ENCODE measurements at regions not wholly inside any gene's neighbourhood (a gene's known extent, or its start where the extent isn't known, plus 50 kb on each side); places are given as distances from the start of the nearest gene placed in this dataset.

GRCh38 chr15:46121441-46121840, 486.6 kb downstream of the SQOR start:
- no peak for DNase-seq

- DNase-seq = no peak
Measured at GRCh38 chr15:46126581-46126980, 491.8 kb downstream of the SQOR start.

- no peak for DNase-seq
Measured at GRCh38 chr15:46127361-46127874, 492.6 kb downstream of the SQOR start.

GRCh38 chr15:46129145-46129544, 494.3 kb downstream of the SQOR start:
- DNase-seq = no peak

GRCh38 chr15:46131876-46132275, 497.0 kb downstream of the SQOR start:
- no peak for DNase-seq

GRCh38 chr15:46137443-46137842, 502.6 kb downstream of the SQOR start:
- DNase-seq = no peak

- DNase-seq = no peak
Measured at GRCh38 chr15:46146002-46146401, 511.2 kb downstream of the SQOR start.

- DNase-seq = no peak
Measured at GRCh38 chr15:46146915-46147314, 512.1 kb downstream of the SQOR start.

GRCh38 chr15:46151786-46152185, 517.0 kb downstream of the SQOR start:
- no peak for DNase-seq

GRCh38 chr15:46166750-46167149, 531.9 kb downstream of the SQOR start:
- DNase-seq = no peak

GRCh38 chr15:46170326-46170725, 535.5 kb downstream of the SQOR start:
- no peak for DNase-seq

- DNase-seq = no peak
Measured at GRCh38 chr15:46174122-46174521, 539.3 kb downstream of the SQOR start.

GRCh38 chr15:46177219-46177618, 542.4 kb downstream of the SQOR start:
- no peak for DNase-seq

- no peak for DNase-seq
Measured at GRCh38 chr15:46178138-46178537, 543.3 kb downstream of the SQOR start.

GRCh38 chr15:46207341-46207740, 572.5 kb downstream of the SQOR start:
- DNase-seq = no peak

- no peak for DNase-seq
Measured at GRCh38 chr15:46213551-46213950, 578.7 kb downstream of the SQOR start.

GRCh38 chr15:46222826-46223225, 588.0 kb downstream of the SQOR start:
- DNase-seq = no peak

- no peak for DNase-seq
Measured at GRCh38 chr15:46229263-46229662, 594.4 kb downstream of the SQOR start.

- DNase-seq = no peak
Measured at GRCh38 chr15:46231786-46232185, 597.0 kb downstream of the SQOR start.

GRCh38 chr15:46232471-46232870, 597.6 kb downstream of the SQOR start:
- DNase-seq = no peak

- no peak for DNase-seq
Measured at GRCh38 chr15:46242935-46243334, 608.1 kb downstream of the SQOR start.

GRCh38 chr15:46251903-46252302, 617.1 kb downstream of the SQOR start:
- no peak for DNase-seq

GRCh38 chr15:46258056-46258455, 623.2 kb downstream of the SQOR start:
- no peak for DNase-seq

GRCh38 chr15:46260937-46261336, 626.1 kb downstream of the SQOR start:
- DNase-seq = no peak

- DNase-seq = no peak
Measured at GRCh38 chr15:46265664-46266347, 631.0 kb downstream of the SQOR start.
